MCF 10A (cell line): ENCODE measurements at regions not wholly inside any gene's neighbourhood (a gene's known extent, or its start where the extent isn't known, plus 50 kb on each side); places are given as distances from the start of the nearest gene placed in this dataset.
"Not testable (repeated sequence)": the region's sequence is repeated elsewhere in the genome, so short reads cannot be mapped to it uniquely, and the experiment has no call there.

Source experiments
- BruUV-seq: library from RNA; stranded (reverse); fragments of 400-500 nt; replicated peaks from 2 replicates; lab custom pipeline; 2021; lab: Mats Ljungman, UMichigan
- CTCF ChIA-PET: fragments of 300-600 bp; sonication (Branson Sonifier 250); formaldehyde crosslinking; extraction: SDS; loops from one replicate; lab custom pipeline; 2021; ENCODE audit warnings: antibody characterized with exemption, inconsistent platforms; lab: Yijun Ruan, JAX
- POLR2A ChIA-PET: fragments of 300-600, 350-650 bp; sonication (Branson Sonifier 250); formaldehyde crosslinking; extraction: SDS; loops from one replicate; lab custom pipeline; 2020; ENCODE audit warnings: antibody characterized with exemption, inconsistent platforms; lab: Yijun Ruan, JAX
- DNase-seq: peaks from one replicate; pipeline ENCODE4 v3.0.0-alpha.2; 2018; ENCODE audit not compliant: unreplicated experiment
- H3K27ac Mint-ChIP-seq: one replicate; pipeline ENCODE4 v1.8.0; 2022; ENCODE audit warnings: mild to moderate bottlenecking, low read depth, mixed read lengths; ENCODE audit not compliant: unreplicated experiment
- H3K27me3 Mint-ChIP-seq: one replicate; pipeline ENCODE4 v1.8.0; 2022; ENCODE audit warnings: mixed read lengths; ENCODE audit not compliant: insufficient read depth, unreplicated experiment
- H3K36me3 Mint-ChIP-seq: one replicate; pipeline ENCODE4 v1.8.0; 2022; ENCODE audit warnings: mild to moderate bottlenecking, moderate library complexity, mixed read lengths; ENCODE audit not compliant: insufficient read depth, unreplicated experiment
- H3K4me1 Mint-ChIP-seq: one replicate; pipeline ENCODE4 v1.8.0; 2022; ENCODE audit warnings: mixed read lengths; ENCODE audit not compliant: insufficient read depth, unreplicated experiment
- H3K4me3 Mint-ChIP-seq: one replicate; pipeline ENCODE4 v1.8.0; 2022; ENCODE audit warnings: mild to moderate bottlenecking, moderate library complexity, mixed read lengths; ENCODE audit not compliant: unreplicated experiment
- H3K9me3 Mint-ChIP-seq: one replicate; pipeline ENCODE4 v1.8.0; 2022; ENCODE audit warnings: mixed read lengths; ENCODE audit not compliant: unreplicated experiment
- intact Hi-C: fragments of 100-400 bp; cut with micrococcal nuclease; formaldehyde crosslinking; loops from 2 replicates; pipeline ENCODE4 v1.14.1; 2022

DNA sequence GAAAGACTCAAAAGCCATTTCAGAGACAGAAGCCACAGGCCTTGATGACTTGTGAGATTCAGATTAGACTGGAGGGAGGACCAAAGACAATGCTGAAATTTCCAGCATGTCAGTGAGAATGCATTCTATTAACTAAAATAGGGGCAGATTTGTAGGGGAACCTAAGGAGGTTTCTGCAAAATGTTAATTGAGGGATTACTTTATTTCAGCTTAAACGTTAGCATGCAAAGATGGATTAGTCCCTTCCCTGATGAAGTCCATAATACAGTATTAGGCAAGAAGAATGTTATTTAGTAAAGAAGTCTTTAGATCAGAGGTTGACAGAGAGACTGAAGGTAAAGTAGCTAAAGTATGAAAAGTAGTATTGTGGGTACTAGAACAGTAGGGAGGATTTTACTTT is 98.9 kb upstream of the NBPF9 start:
- H3K4me1 Mint-ChIP-seq, H3K36me3 Mint-ChIP-seq, H3K4me3 Mint-ChIP-seq, intact Hi-C loops, H3K9me3 Mint-ChIP-seq, H3K27me3 Mint-ChIP-seq, H3K27ac Mint-ChIP-seq, POLR2A ChIA-PET, DNase-seq, BruUV-seq, CTCF ChIA-PET: not testable (repeated sequence)

GRCh38 chr1:149204396-149204795 is 101.0 kb upstream of the NBPF9 start:
- H3K27me3 Mint-ChIP-seq, DNase-seq, BruUV-seq, H3K9me3 Mint-ChIP-seq, POLR2A ChIA-PET, H3K36me3 Mint-ChIP-seq, CTCF ChIA-PET, H3K27ac Mint-ChIP-seq, intact Hi-C loops, H3K4me1 Mint-ChIP-seq, H3K4me3 Mint-ChIP-seq: not testable (repeated sequence)

DNA sequence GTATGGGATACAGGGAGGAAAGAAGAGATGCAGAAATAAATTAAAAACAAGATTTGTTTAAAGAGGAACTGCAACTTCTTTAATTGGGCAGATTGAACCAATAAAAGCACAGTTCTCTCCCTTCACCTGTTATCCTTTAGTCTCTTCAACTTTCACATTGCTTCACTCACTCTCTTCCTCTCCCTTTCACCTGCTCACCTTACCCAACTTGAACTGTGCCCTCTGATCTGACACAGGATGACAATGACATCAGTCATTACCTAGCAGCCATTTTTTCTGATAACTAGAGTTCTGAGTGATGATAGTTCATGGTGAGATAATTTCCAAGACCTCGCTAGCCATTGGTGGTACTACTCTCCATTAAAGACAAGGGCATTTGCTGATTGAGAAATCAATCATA is 105.5 kb upstream of the NBPF9 start:
- DNase-seq, CTCF ChIA-PET, H3K9me3 Mint-ChIP-seq, H3K27me3 Mint-ChIP-seq, BruUV-seq, POLR2A ChIA-PET, H3K4me1 Mint-ChIP-seq, H3K36me3 Mint-ChIP-seq, intact Hi-C loops, H3K27ac Mint-ChIP-seq, H3K4me3 Mint-ChIP-seq: not testable (repeated sequence)

GRCh38 chr1:149211757-149212420 is 108.5 kb upstream of the NBPF9 start:
- H3K27ac Mint-ChIP-seq, H3K9me3 Mint-ChIP-seq, CTCF ChIA-PET, H3K36me3 Mint-ChIP-seq, H3K4me3 Mint-ChIP-seq, H3K4me1 Mint-ChIP-seq, DNase-seq, intact Hi-C loops, BruUV-seq, POLR2A ChIA-PET, H3K27me3 Mint-ChIP-seq: not testable (repeated sequence)

- H3K4me3 Mint-ChIP-seq, intact Hi-C loops, POLR2A ChIA-PET, H3K4me1 Mint-ChIP-seq, BruUV-seq, H3K27ac Mint-ChIP-seq, H3K36me3 Mint-ChIP-seq, CTCF ChIA-PET, DNase-seq, H3K9me3 Mint-ChIP-seq, H3K27me3 Mint-ChIP-seq: not testable (repeated sequence)
Measured at GRCh38 chr1:149212946-149213345, 109.6 kb upstream of the NBPF9 start.

DNA sequence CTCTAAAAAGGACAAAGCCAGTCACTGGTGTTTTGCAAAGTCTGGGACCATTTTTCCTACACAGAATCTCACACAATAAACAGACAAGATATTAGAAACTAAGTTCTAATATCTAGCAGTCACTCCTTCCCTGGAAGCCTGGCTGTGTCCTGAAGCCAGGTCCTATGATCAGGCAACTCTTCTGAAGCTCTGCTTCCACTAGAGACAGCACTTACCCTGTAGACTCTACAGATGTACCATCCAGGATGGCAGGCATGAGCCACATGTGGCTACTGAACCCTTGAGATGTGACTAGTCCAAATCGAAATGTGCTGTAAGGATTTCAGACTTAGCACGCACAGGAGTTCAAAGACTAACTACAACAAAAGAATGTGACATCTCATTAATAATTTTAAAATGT is 110.3 kb upstream of the NBPF9 start:
- H3K4me1 Mint-ChIP-seq, H3K36me3 Mint-ChIP-seq, BruUV-seq, H3K9me3 Mint-ChIP-seq, POLR2A ChIA-PET, H3K27me3 Mint-ChIP-seq, DNase-seq, H3K27ac Mint-ChIP-seq, intact Hi-C loops, H3K4me3 Mint-ChIP-seq, CTCF ChIA-PET: not testable (repeated sequence)

GRCh38 chr1:149218080-149218988 is 115.0 kb upstream of the NBPF9 start:
- H3K27me3 Mint-ChIP-seq, H3K36me3 Mint-ChIP-seq, H3K4me3 Mint-ChIP-seq, H3K9me3 Mint-ChIP-seq, H3K27ac Mint-ChIP-seq, BruUV-seq, H3K4me1 Mint-ChIP-seq, CTCF ChIA-PET, intact Hi-C loops, DNase-seq, POLR2A ChIA-PET: not testable (repeated sequence)

DNA sequence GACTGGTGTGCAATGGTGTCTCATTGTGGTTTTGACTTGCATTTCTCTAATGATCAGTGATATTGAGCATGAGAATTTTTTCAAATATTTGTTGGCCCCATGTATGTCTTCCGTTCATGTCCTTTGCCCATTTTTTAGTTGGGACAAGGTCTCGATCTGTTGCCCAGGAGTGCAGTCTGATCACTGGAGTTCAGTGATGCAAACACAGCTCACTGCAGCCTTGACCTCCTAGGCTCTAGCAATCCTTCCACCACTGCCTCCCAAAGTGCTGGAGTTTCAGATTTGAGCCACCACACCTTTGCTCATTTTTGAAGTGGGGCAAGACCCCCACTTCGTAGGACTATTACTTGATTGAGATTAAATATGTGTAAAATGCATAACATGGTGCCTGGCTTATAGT is 116.2 kb upstream of the NBPF9 start:
- H3K36me3 Mint-ChIP-seq, DNase-seq, H3K4me3 Mint-ChIP-seq, H3K9me3 Mint-ChIP-seq, CTCF ChIA-PET, H3K27me3 Mint-ChIP-seq, BruUV-seq, H3K4me1 Mint-ChIP-seq, H3K27ac Mint-ChIP-seq, POLR2A ChIA-PET, intact Hi-C loops: not testable (repeated sequence)

DNA sequence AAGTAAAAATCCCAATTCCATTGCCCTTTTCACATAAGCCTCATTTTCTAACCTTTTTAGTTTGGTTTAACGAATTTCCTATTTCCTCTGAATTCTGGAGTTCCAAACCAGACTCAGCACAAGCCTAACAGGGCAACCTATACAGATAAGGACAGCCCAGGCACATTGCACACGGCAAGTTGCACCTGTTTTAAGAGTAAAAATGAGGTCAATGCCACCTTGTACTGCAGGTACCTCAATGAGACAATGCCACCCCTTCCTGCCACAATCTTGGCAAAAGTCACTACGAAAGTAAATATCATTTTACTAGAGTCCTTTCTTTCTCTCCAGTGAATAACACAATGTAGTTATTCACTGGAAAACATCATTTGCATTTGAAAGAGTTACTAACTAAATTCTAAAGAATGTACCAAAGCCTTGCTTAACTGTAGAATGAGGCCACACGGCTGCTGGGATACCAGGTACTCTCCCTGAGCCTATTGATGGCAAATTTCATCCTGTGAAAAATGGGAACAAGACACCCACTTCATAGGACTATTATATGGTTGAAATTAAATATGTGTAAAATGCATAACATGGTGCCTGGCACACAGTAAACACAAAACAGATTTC is 117.2 kb upstream of the NBPF9 start:
- intact Hi-C loops, H3K4me3 Mint-ChIP-seq, H3K27ac Mint-ChIP-seq, BruUV-seq, CTCF ChIA-PET, H3K4me1 Mint-ChIP-seq, H3K36me3 Mint-ChIP-seq, POLR2A ChIA-PET, DNase-seq, H3K27me3 Mint-ChIP-seq, H3K9me3 Mint-ChIP-seq: not testable (repeated sequence)
